ENCODE measurements at regions not wholly inside any gene's neighbourhood (a gene's known extent, or its start where the extent isn't known, plus 50 kb on each side); places are given as distances from the start of the nearest gene placed in this dataset.

- TF ChIP-seq CTCF (IDR thresholded peaks at IDR 0.05; ENCODE audit: insufficient read depth, low read length) (no peak), REST (IDR thresholded peaks at IDR 0.05; ENCODE audit: insufficient replicate concordance, low read depth) (no peak)
Measured at GRCh38 chr16:64715624-64716023, 406.2 kb downstream of the CDH11 start.

Data from HL-60 (cell line).